Liver (tissue), 8 donors: ENCODE measurements at regions not wholly inside any gene's neighbourhood (a gene's known extent, or its start where the extent isn't known, plus 50 kb on each side); places are given as distances from the start of the nearest gene placed in this dataset.

ENCODE experiments used
- DNase-seq: peaks from one replicate; pipeline ENCODE4 v3.0.0-alpha.2; 2017; ENCODE audit warnings: low spot score
- H3K27ac ChIP-seq, 2 donors: one replicate each; pipeline ENCODE4 v1.7.0; 2013; ENCODE audit warnings: inconsistent platforms in 2 of 2, low read length in 2 of 2, control low read depth in 1 of 2, low read depth in 1 of 2, mild to moderate bottlenecking in 1 of 2
- H3K27me3 ChIP-seq, 4 donors: one replicate each; pipeline versions ENCODE4 v1.6.1 to v1.7.0; 2013; ENCODE audit warnings: low read length in 3 of 4, inconsistent platforms in 1 of 4, mild to moderate bottlenecking in 1 of 4, moderate library complexity in 1 of 4; ENCODE audit not compliant: control insufficient read depth in 4 of 4, insufficient read depth in 4 of 4
- H3K36me3 ChIP-seq, 4 donors: one replicate each; pipeline versions ENCODE4 v1.6.1 to v1.7.0; 2013; ENCODE audit warnings: low read length in 3 of 4, mild to moderate bottlenecking in 3 of 4, low read depth in 1 of 4, moderate library complexity in 1 of 4; ENCODE audit not compliant: control insufficient read depth in 4 of 4, insufficient read depth in 3 of 4
- H3K4me1 ChIP-seq, 4 donors: one replicate each; pipeline versions ENCODE4 v1.6.1 to v1.7.0; 2013; ENCODE audit warnings: low read length in 3 of 4, mild to moderate bottlenecking in 3 of 4, moderate library complexity in 1 of 4; ENCODE audit not compliant: control insufficient read depth in 4 of 4, insufficient read depth in 4 of 4
- H3K4me3 ChIP-seq, 3 donors: one replicate each; pipeline versions ENCODE4 v1.6.1 to v1.7.0; 2013; ENCODE audit warnings: low read length in 3 of 3, control low read depth in 1 of 3, low read depth in 1 of 3, mild to moderate bottlenecking in 1 of 3
- H3K9ac ChIP-seq, 2 donors: one replicate each; pipeline ENCODE4 v1.7.0; 2013; ENCODE audit warnings: low read length in 2 of 2, mild to moderate bottlenecking in 2 of 2, moderate library complexity in 2 of 2, control low read depth in 1 of 2, low read depth in 1 of 2
- H3K9me3 ChIP-seq, 4 donors: one replicate each; pipeline versions ENCODE4 v1.6.1 to v1.7.0; 2013; ENCODE audit warnings: low read length in 3 of 4; ENCODE audit not compliant: control insufficient read depth in 4 of 4
- ATF3 ChIP-seq: IDR thresholded peaks from 2 replicates; pipeline ENCODE4 v1.6.1; 2016; ENCODE audit warnings: antibody characterized with exemption
- CTCF ChIP-seq: fragments of 150-350 bp; IDR thresholded peaks from 2 replicates; pipeline ENCODE4 v1.5.1; 2017; ENCODE audit warnings: improper control_type of control experiment, low read depth, low read length; ENCODE audit not compliant: missing input control
- EGR1 ChIP-seq, 2 donors: IDR thresholded peaks; 2 replicates each; pipeline ENCODE4 v1.6.1; 2016 to 2018; ENCODE audit warnings: antibody characterized with exemption in 2 of 2, low read depth in 2 of 2
- FOXA1 ChIP-seq: IDR thresholded peaks from 2 replicates; pipeline ENCODE4 v1.6.1; 2016; ENCODE audit warnings: antibody characterized with exemption
- FOXA2 ChIP-seq: IDR thresholded peaks from 2 replicates; pipeline ENCODE4 v1.6.1; 2016; ENCODE audit warnings: antibody characterized with exemption
- GABPA ChIP-seq, 2 donors: IDR thresholded peaks in 1 of 2; conservative IDR thresholded peaks in 1 of 2; 2 replicates each; pipeline ENCODE4 v1.6.1; 2016; ENCODE audit warnings: antibody characterized with exemption in 2 of 2, mild to moderate bottlenecking in 1 of 2, moderate library complexity in 1 of 2
- HNF4A ChIP-seq, 2 donors: conservative IDR thresholded peaks; 2 replicates each; pipeline ENCODE4 v1.6.1; 2016; ENCODE audit warnings: antibody characterized with exemption in 2 of 2, mild to moderate bottlenecking in 2 of 2
- HNF4G ChIP-seq: IDR thresholded peaks from 2 replicates; pipeline ENCODE4 v1.6.1; 2016; ENCODE audit warnings: antibody characterized with exemption
- JUND ChIP-seq, 2 donors: IDR thresholded peaks; 2 replicates each; pipeline ENCODE4 v1.6.1; 2016; ENCODE audit warnings: antibody characterized with exemption in 2 of 2
- MAX ChIP-seq: IDR thresholded peaks from 2 replicates; pipeline ENCODE4 v1.6.1; 2016; ENCODE audit warnings: antibody characterized with exemption
- NR2F2 ChIP-seq: IDR thresholded peaks from 2 replicates; pipeline ENCODE4 v1.6.1; 2016; ENCODE audit warnings: antibody characterized with exemption
- RAD21 ChIP-seq, 2 donors: IDR thresholded peaks; 2 replicates each; pipeline ENCODE4 v1.6.1; 2016; ENCODE audit warnings: antibody characterized with exemption in 2 of 2, mild to moderate bottlenecking in 2 of 2
- RXRA ChIP-seq, 2 donors: IDR thresholded peaks; 2 replicates each; pipeline ENCODE4 v1.6.1; 2017 to 2018; ENCODE audit warnings: antibody characterized with exemption in 2 of 2, mild to moderate bottlenecking in 1 of 2
- SP1 ChIP-seq: IDR thresholded peaks from 2 replicates; pipeline ENCODE4 v1.6.1; 2018; ENCODE audit warnings: antibody characterized with exemption, mild to moderate bottlenecking
- TAF1 ChIP-seq: conservative IDR thresholded peaks from 2 replicates; pipeline ENCODE4 v1.6.1; 2016; ENCODE audit warnings: antibody characterized with exemption, mild to moderate bottlenecking
- YY1 ChIP-seq: IDR thresholded peaks from 2 replicates; pipeline ENCODE4 v1.6.1; 2016; ENCODE audit warnings: antibody characterized with exemption, mild to moderate bottlenecking
- ZBTB33 ChIP-seq: IDR thresholded peaks from 2 replicates; pipeline ENCODE4 v1.6.1; 2016; ENCODE audit warnings: antibody characterized with exemption
- WGBS: extraction: QIAGEN DNeasy Blood & Tissue Kit; methylation state at CpG from one replicate; pipeline ENCODE4 v1.1.7; 2013; 5-methylcytosine and 5-hydroxymethylcytosine counted together
- donor health status: healthy.
- donor health status: healthy.
- donor health status: healthy.
- donor health status: healthy.
- donor health status: healthy.

- DNase-seq: no peak
- no peaks in the 10 kb centered on the region for H3K9me3 ChIP-seq
- no peak for TF ChIP-seq CTCF
- no peak for TF ChIP-seq HNF4G
- no peak for TF ChIP-seq NR2F2
- no peak for TF ChIP-seq FOXA1
- TF ChIP-seq HNF4A (conservative IDR thresholded peaks at IDR 0.05): no peak
- no peak for TF ChIP-seq ATF3
- TF ChIP-seq TAF1: no peak
- no peak for TF ChIP-seq EGR1 (IDR thresholded peaks at IDR 0.05; ENCODE audit: low read depth in 2 of 2)
- no peak for TF ChIP-seq MAX
- no peak overlapping the region for H3K4me3 ChIP-seq
- H3K27ac ChIP-seq: no peak overlapping the region
- WGBS: 85% methylated on average over 5 of the region's 5 CpGs
- H3K4me1 ChIP-seq: no peaks in the 10 kb centered on the region
- H3K36me3 ChIP-seq: no peaks in the 10 kb centered on the region
- no peak overlapping the region for H3K9ac ChIP-seq
- H3K27me3 ChIP-seq: peaks cover 0 to 4% (median 0%) of the 10 kb centered on the region in 4 donors
Observed at GRCh38 chr17:14953405-14953804, 311.7 kb downstream of the PMP22 start.

GRCh38 chr17:14950686-14951085 lies 314.4 kb downstream of the PMP22 start:
- Histone ChIP-seq H3K27ac (no peak overlapping the region), H3K9ac (no peak overlapping the region), H3K4me1 (peaks cover 0 to 6% (median 3%) of the 10 kb centered on the region in 4 donors), H3K36me3 (no peaks in the 10 kb centered on the region), H3K4me3 (no peak overlapping the region), H3K9me3 (no peaks in the 10 kb centered on the region), H3K27me3 (no peaks in the 10 kb centered on the region)
- WGBS: 88% methylated on average over 2 of the region's 2 CpGs
- no peak for DNase-seq
- TF ChIP-seq FOXA1 (no peak), GABPA (IDR thresholded peaks at IDR 0.05 in 1 of 2, conservative IDR thresholded peaks at IDR 0.05 in 1 of 2) (no peak), RXRA (IDR thresholded peaks at IDR 0.05) (no peak), FOXA2 (no peak), RAD21 (IDR thresholded peaks at IDR 0.05) (no peak), HNF4G (no peak), TAF1 (no peak), YY1 (no peak), NR2F2 (no peak), ZBTB33 (no peak), EGR1 (IDR thresholded peaks at IDR 0.05; ENCODE audit: low read depth in 2 of 2) (no peak), ATF3 (no peak), HNF4A (conservative IDR thresholded peaks at IDR 0.05) (no peak), SP1 (no peak), JUND (IDR thresholded peaks at IDR 0.05) (no peak)
